Breast epithelium (tissue), 3 donors: ENCODE measurements at regions not wholly inside any gene's neighbourhood (a gene's known extent, or its start where the extent isn't known, plus 50 kb on each side); places are given as distances from the start of the nearest gene placed in this dataset.

Experiments used
- CTCF ChIP-seq, 3 donors: fragments of 450-650 bp; IDR thresholded peaks; one replicate each; pipeline ENCODE4 v1.5.1; 2016 to 2017; ENCODE audit warnings: antibody characterized with exemption in 3 of 3, mild to moderate bottlenecking in 3 of 3, moderate library complexity in 3 of 3
- POLR2A ChIP-seq: fragments of 450-650 bp; IDR thresholded peaks from one replicate; pipeline ENCODE4 v1.6.1; 2016; ENCODE audit warnings: antibody characterized with exemption, mild to moderate bottlenecking, moderate library complexity
- POLR2AphosphoS5 ChIP-seq, 3 donors: sonication (generic); formaldehyde crosslinking; IDR thresholded peaks; one replicate each; pipeline ENCODE4 v1.6.1; 2017; ENCODE audit warnings: antibody characterized with exemption in 3 of 3

- TF ChIP-seq CTCF (IDR thresholded peaks at IDR 0.05) (no peak), POLR2A (no peak), POLR2AphosphoS5 (IDR thresholded peaks at IDR 0.05) (no peak)
These were observed 68.1 kb downstream of the EN1 start for GRCh38 chr2:118779362-118779761.
